HepG2 (cell line): ENCODE measurements at regions not wholly inside any gene's neighbourhood (a gene's known extent, or its start where the extent isn't known, plus 50 kb on each side); places are given as distances from the start of the nearest gene placed in this dataset.

Experiments used
- MED13 ChIP-seq: sonication (generic); formaldehyde crosslinking; IDR thresholded peaks from 2 replicates; pipeline ENCODE4 v1.5.0; 2020; ENCODE audit warnings: missing genetic modification reagents
- PITX1 ChIP-seq: sonication (generic); formaldehyde crosslinking; IDR thresholded peaks from 2 replicates; pipeline ENCODE4 v1.5.1; 2020; ENCODE audit warnings: mild to moderate bottlenecking, missing genetic modification reagents
- RFX3 ChIP-seq: IDR thresholded peaks from 2 replicates; pipeline ENCODE4 v1.6.1; 2016; ENCODE audit warnings: missing biosample characterization, missing genetic modification reagents
- ZNF124 ChIP-seq: sonication (generic); formaldehyde crosslinking; IDR thresholded peaks from 2 replicates; pipeline ENCODE4 v1.4.0; 2020; ENCODE audit warnings: missing genetic modification reagents
- ZNF136 ChIP-seq: sonication (generic); formaldehyde crosslinking; IDR thresholded peaks from 2 replicates; pipeline ENCODE4 v1.8.1; 2022; ENCODE audit warnings: low read depth, mild to moderate bottlenecking, moderate library complexity, missing genetic modification reagents
- ZNF142 ChIP-seq: sonication (generic); formaldehyde crosslinking; IDR thresholded peaks from 2 replicates; pipeline ENCODE4 v1.4.0; 2020; ENCODE audit warnings: missing genetic modification reagents
- ZNF430 ChIP-seq: sonication (generic); formaldehyde crosslinking; IDR thresholded peaks from 2 replicates; pipeline ENCODE4 v1.9.0; 2021; ENCODE audit warnings: mild to moderate bottlenecking, missing genetic modification reagents
- ZNF556 ChIP-seq: sonication (generic); formaldehyde crosslinking; IDR thresholded peaks from 2 replicates; pipeline ENCODE4 v1.4.0; 2020; ENCODE audit warnings: mild to moderate bottlenecking, missing genetic modification reagents, borderline replicate concordance
- ZNF761 ChIP-seq: sonication (generic); formaldehyde crosslinking; conservative IDR thresholded peaks from 2 replicates; pipeline ENCODE4 v1.4.0; 2020; ENCODE audit warnings: mild to moderate bottlenecking, missing genetic modification reagents
- TF ChIP-seq, protein P1 (sequence below): sonication (generic); formaldehyde crosslinking; IDR thresholded peaks from 2 replicates; pipeline ENCODE4 v1.8.1; 2023; ENCODE audit warnings: mild to moderate bottlenecking, moderate library complexity, missing genetic modification reagents
- TF ChIP-seq, protein P2 (sequence below): IDR thresholded peaks from 2 replicates; pipeline ENCODE4 v1.6.1; 2018; ENCODE audit warnings: missing genetic modification reagents, mild to moderate bottlenecking, missing compliant biosample characterization

DNA sequence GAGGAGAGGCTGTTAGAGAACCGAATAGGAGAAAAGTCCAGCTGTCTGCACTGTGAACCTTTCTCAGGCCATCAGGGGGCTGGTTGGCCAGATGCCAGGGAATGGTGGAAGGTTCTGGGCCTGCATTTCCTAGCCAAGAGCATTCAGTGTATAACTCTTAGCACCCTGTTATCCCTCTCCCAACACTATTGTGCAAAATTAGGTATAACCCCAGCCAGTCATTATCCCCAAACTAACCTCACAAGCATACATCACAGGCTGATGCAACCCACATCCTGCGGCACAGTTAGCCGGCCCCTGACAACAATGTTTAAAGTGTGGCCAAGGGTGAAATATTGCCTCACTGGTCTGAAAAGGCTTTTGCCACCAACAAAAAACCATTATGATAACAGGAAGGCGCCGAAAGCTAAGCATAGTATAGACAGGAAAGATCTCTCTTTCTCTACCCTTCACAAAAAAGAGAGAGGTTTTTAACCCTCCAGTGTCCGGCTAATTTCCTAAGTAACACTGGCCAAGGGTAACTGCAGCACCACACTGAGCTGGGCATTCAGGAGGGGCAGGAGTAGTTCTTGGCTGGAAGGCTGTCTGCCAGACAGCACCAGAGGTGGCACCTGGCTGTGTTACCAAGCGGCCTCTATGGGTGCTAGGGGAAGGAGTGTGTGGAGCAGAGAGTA, 77.3 kb upstream of the BCAR3 start (continued):
- TF ChIP-seq ZNF142 (CRISPR knock-in tag) (0 out of 2 replicates have a peak, but pooled peaks have one; percentile 48), ZNF136 (CRISPR knock-in tag) (peak; percentile 91), RFX3 (no peak), ZNF761 (peak; percentile 85), MED13 (CRISPR knock-in tag) (peak; percentile 64; the same call in 1 of the 2 replicates), ZNF124 (0 out of 2 replicates have a peak, but pooled peaks have one; percentile 43), ZNF556 (CRISPR knock-in tag) (peak; percentile 85; the same call in 1 of the 2 replicates), ZNF430 (CRISPR knock-in tag) (peak; percentile 65; the same call in 1 of the 2 replicates), PITX1 (peak; percentile 70; the same call in 1 of the 2 replicates)
- TF ChIP-seq, protein P1, sequence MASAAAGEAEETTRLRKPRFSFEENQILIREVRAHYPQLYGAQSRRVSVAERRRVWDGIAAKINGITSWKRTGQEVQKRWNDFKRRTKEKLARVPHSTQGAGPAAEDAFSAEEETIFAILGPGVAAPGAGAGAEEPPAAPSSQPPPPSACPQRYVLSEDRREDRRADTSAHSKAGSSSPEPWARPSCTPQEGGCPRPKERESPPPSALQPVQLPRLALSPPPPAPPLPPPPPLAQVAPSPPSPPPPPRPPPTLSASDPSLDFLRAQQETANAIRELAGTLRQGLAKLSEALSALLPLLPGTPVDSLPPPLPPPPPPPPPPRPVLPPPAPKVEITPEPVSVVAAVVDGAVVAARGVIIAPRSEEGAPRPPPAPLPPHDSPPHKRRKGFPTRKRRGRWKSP (CRISPR knock-in tag) = no peak
- TF ChIP-seq, protein P2, sequence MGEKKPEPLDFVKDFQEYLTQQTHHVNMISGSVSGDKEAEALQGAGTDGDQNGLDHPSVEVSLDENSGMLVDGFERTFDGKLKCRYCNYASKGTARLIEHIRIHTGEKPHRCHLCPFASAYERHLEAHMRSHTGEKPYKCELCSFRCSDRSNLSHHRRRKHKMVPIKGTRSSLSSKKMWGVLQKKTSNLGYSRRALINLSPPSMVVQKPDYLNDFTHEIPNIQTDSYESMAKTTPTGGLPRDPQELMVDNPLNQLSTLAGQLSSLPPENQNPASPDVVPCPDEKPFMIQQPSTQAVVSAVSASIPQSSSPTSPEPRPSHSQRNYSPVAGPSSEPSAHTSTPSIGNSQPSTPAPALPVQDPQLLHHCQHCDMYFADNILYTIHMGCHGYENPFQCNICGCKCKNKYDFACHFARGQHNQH = peak; percentile 96
